ENCODE measurements at regions not wholly inside any gene's neighbourhood (a gene's known extent, or its start where the extent isn't known, plus 50 kb on each side); places are given as distances from the start of the nearest gene placed in this dataset.

GRCh38 chr2:172279214-172279613, 148.2 kb upstream of the ITGA6 start:
- WGBS, 2 experiments (ENCODE audit: extremely low coverage in 1 of 2, insufficient coverage in 1 of 2, insufficient read length in 1 of 2, insufficient replicate concordance in 2 of 2, low coverage in 1 of 2, low lambda C conversion rate in 2 of 2, missing lambda C conversion rate in 1 of 2) = 67% methylated on average over 5 of the region's 5 CpGs; no CpG with 5 or more reads in 1 of the 2 experiments
- Histone ChIP-seq H2AFZ (ENCODE audit: low read length) (0 out of 2 replicates have a peak overlapping the region, but pooled peaks have one; percentile 60), H2AK5ac (ENCODE audit: low read depth, low read length) (no peak overlapping the region), H3K18ac (ENCODE audit: extremely low read depth, low read length) (no peak overlapping the region), H2BK120ac (replicated peaks; ENCODE audit: low read depth, low read length) (no peak overlapping the region), H3K4me1 (replicated peaks in 1 of 4; ENCODE audit: control insufficient read depth in 3 of 4, insufficient read depth in 4 of 4, low read length in 3 of 4) (peaks cover 0 to 3% (median 1%) of the 10 kb centered on the region in 4 experiments; a peak in 3 of 7 replicates), H2BK12ac (ENCODE audit: low read depth, low read length) (no peak overlapping the region), H3K79me1 (ENCODE audit: low read depth, low read length) (no peaks in the 10 kb centered on the region), H3K27ac (ENCODE audit: low read depth, low read length) (no peak overlapping the region), H3K9ac (replicated peaks in 1 of 4; ENCODE audit: extremely low read depth in 1 of 4, low read depth in 3 of 4, low read length in 3 of 4) (no peak overlapping the region), H4K8ac (ENCODE audit: extremely low read depth, insufficient read depth, low read length) (no peak overlapping the region), H3K56ac (replicated peaks; ENCODE audit: insufficient read length, low read depth, low read length) (no peak overlapping the region), H3K79me2 (ENCODE audit: control insufficient read depth in 1 of 2, insufficient read depth in 2 of 2, low read length in 2 of 2) (no peaks in the 10 kb centered on the region), H4K20me1 (replicated peaks in 1 of 2; ENCODE audit: control insufficient read depth in 1 of 2, insufficient read depth in 2 of 2, low read length in 2 of 2) (no peaks in the 10 kb centered on the region), H3K9me3 (ENCODE audit: insufficient read depth in 2 of 2, low read depth in 1 of 2, low read length in 1 of 2) (peaks cover 5 to 7% of the 10 kb centered on the region in 2 experiments; a peak in 3 of 4 replicates), H2BK15ac (ENCODE audit: low read length) (no peak overlapping the region), H3K4me3 (ENCODE audit: extremely low read depth in 1 of 4, insufficient read depth in 2 of 4, low read depth in 3 of 4, low read length in 4 of 4) (no peak overlapping the region), H2BK5ac (ENCODE audit: low read depth, low read length) (no peak overlapping the region), H3K27me3 (replicated peaks in 1 of 4; ENCODE audit: control insufficient read depth in 3 of 4, extremely low read depth in 1 of 4, insufficient read depth in 3 of 4, low read length in 3 of 4) (no peaks in the 10 kb centered on the region), H4K91ac (replicated peaks; ENCODE audit: insufficient read length, low read length) (no peak overlapping the region), H4K5ac (ENCODE audit: insufficient read length, low read depth, low read length) (no peak overlapping the region), H3K4ac (replicated peaks; ENCODE audit: insufficient read length, low read depth, low read length) (no peak overlapping the region), H3K23me2 (ENCODE audit: low read depth, low read length) (no peaks in the 10 kb centered on the region), H2BK20ac (ENCODE audit: low read length) (no peak overlapping the region), H3K36me3 (ENCODE audit: control insufficient read depth in 2 of 4, insufficient read depth in 4 of 4, low read length in 3 of 4) (no peaks in the 10 kb centered on the region), H3K4me2 (ENCODE audit: insufficient read depth in 1 of 2, low read depth in 2 of 2, low read length in 2 of 2) (no peak overlapping the region), H3K14ac (ENCODE audit: insufficient read length) (no peak overlapping the region), H3K23ac (ENCODE audit: insufficient read length) (no peak overlapping the region)
- no peak for DNase-seq (ENCODE audit: low read depth in 1 of 2, low spot score in 2 of 2)
- FAIRE-seq = no peak
- TF ChIP-seq TEAD4 (IDR thresholded peaks at IDR 0.05; ENCODE audit: low read depth, low read length) (no peak), KDM1A (IDR thresholded peaks at IDR 0.05; ENCODE audit: borderline replicate concordance, low read length) (no peak), BACH1 (IDR thresholded peaks at IDR 0.05; ENCODE audit: low read length) (no peak), HDAC6 (IDR thresholded peaks at IDR 0.05; ENCODE audit: low read depth, low read length) (no peak), CREB1 (IDR thresholded peaks at IDR 0.05) (no peak), HDAC2 (IDR thresholded peaks at IDR 0.05; ENCODE audit: borderline replicate concordance in 1 of 2, low read depth in 2 of 2, low read length in 2 of 2) (no peak), MAX (IDR thresholded peaks at IDR 0.05) (no peak), POLR2AphosphoS5 (IDR thresholded peaks at IDR 0.05; ENCODE audit: low read depth, low read length) (no peak), RXRA (IDR thresholded peaks at IDR 0.05; ENCODE audit: insufficient read depth, low read depth, low read length) (no peak), PHF8 (conservative IDR thresholded peaks at IDR 0.05; ENCODE audit: low read depth, low read length) (no peak), RFX5 (IDR thresholded peaks at IDR 0.05; ENCODE audit: borderline replicate concordance, low read depth, low read length) (no peak)
- ChIA-PET POLR2A (ENCODE audit: partially characterized antibody) (no interaction called here), CTCF (ENCODE audit: partially characterized antibody) (interaction anchor here (0.6 to 2.0 kb wide), 5 partner anchors 9 to 183 kb away, joined by 3 to 6 read pairs (median 3); no protein-coding TSS in a partner anchor)
